Neural progenitor cell (in vitro differentiated cells): ENCODE measurements at regions not wholly inside any gene's neighbourhood (a gene's known extent, or its start where the extent isn't known, plus 50 kb on each side); places are given as distances from the start of the nearest gene placed in this dataset.

Source experiments
- DNase-seq: peaks from one replicate; pipeline ENCODE4 v3.0.0-alpha.2; 2016; ENCODE audit warnings: low spot score
- H2AFZ ChIP-seq: fragments of 200-600 bp; sonication (generic); replicated peaks from 2 replicates; pipeline ENCODE4 v1.6.1; 2016; ENCODE audit warnings: antibody characterized with exemption
- H3F3A ChIP-seq: fragments of 200-600 bp; sonication (generic); 2 replicates; pipeline ENCODE4 v1.6.1; 2016; ENCODE audit warnings: antibody characterized with exemption, low read depth
- H3K27ac ChIP-seq: fragments of 200-600 bp; sonication (generic); 2 replicates; pipeline ENCODE4 v1.5.1; 2016; ENCODE audit warnings: mild to moderate bottlenecking
- H3K27me3 ChIP-seq: fragments of 200-600 bp; sonication (generic); 2 replicates; pipeline ENCODE4 v1.6.1; 2016; ENCODE audit warnings: mild to moderate bottlenecking, moderate library complexity
- H3K36me3 ChIP-seq: fragments of 200-600 bp; sonication (generic); 2 replicates; pipeline ENCODE4 v1.5.1; 2016
- H3K4me1 ChIP-seq: fragments of 200-600 bp; sonication (generic); 2 replicates; pipeline ENCODE4 v1.6.1; 2016; ENCODE audit warnings: mixed run types
- H3K4me2 ChIP-seq: fragments of 200-600 bp; sonication (generic); 2 replicates; pipeline ENCODE4 v1.6.1; 2016
- H3K4me3 ChIP-seq: fragments of 200-600 bp; sonication (generic); 2 replicates; pipeline ENCODE4 v1.5.1; 2016
- H3K79me2 ChIP-seq: fragments of 200-600 bp; sonication (generic); 2 replicates; pipeline ENCODE4 v1.6.1; 2016; ENCODE audit warnings: low read depth
- H3K9ac ChIP-seq: fragments of 200-600 bp; sonication (generic); 2 replicates; pipeline ENCODE4 v1.6.1; 2016
- H3K9me3 ChIP-seq: fragments of 200-600 bp; sonication (generic); 2 replicates; pipeline ENCODE4 v1.5.1; 2016; ENCODE audit warnings: low read depth
- H4K20me1 ChIP-seq: fragments of 200-600 bp; sonication (generic); 2 replicates; pipeline ENCODE4 v1.6.1; 2016; ENCODE audit warnings: low read depth
- H3K27ac Mint-ChIP-seq: 3 replicates; pipeline ENCODE4 v1.8.0; 2021; ENCODE audit warnings: mixed read lengths
- H3K27me3 Mint-ChIP-seq: 2 replicates; pipeline ENCODE4 v1.8.0; 2022; ENCODE audit warnings: low read depth, mild to moderate bottlenecking, inconsistent platforms, moderate library complexity, mixed read lengths; ENCODE audit not compliant: insufficient read depth
- H3K36me3 Mint-ChIP-seq: 3 replicates; pipeline ENCODE4 v1.8.0; 2021; ENCODE audit warnings: mixed read lengths
- H3K4me1 Mint-ChIP-seq: 3 replicates; pipeline ENCODE4 v1.8.0; 2021; ENCODE audit warnings: mixed read lengths
- H3K4me3 Mint-ChIP-seq: 3 replicates; pipeline ENCODE4 v1.8.0; 2021; ENCODE audit warnings: mild to moderate bottlenecking, moderate library complexity, mixed read lengths
- H3K9me3 Mint-ChIP-seq: 3 replicates; pipeline ENCODE4 v1.8.0; 2020; ENCODE audit warnings: mixed read lengths
- CTCF ChIP-seq: fragments of 200-600 bp; sonication (generic); IDR thresholded peaks from 2 replicates; pipeline ENCODE4 v1.5.1; 2017; ENCODE audit warnings: antibody characterized with exemption, mild to moderate bottlenecking
- EZH2 ChIP-seq: fragments of 200-600 bp; sonication (generic); IDR thresholded peaks from 2 replicates; pipeline ENCODE4 v1.6.1; 2017; ENCODE audit warnings: antibody characterized with exemption, mild to moderate bottlenecking, moderate library complexity
- EZH2phosphoT487 ChIP-seq: fragments of 200-600 bp; sonication (generic); IDR thresholded peaks from 2 replicates; pipeline ENCODE4 v1.6.1; 2017; ENCODE audit warnings: antibody characterized with exemption

GRCh38 chr11:45038923-45039322 lies 88.2 kb upstream of the TP53I11 start:
- Histone ChIP-seq H3K9ac (no peak overlapping the region), H3F3A (peaks cover 16% of the 10 kb centered on the region), H4K20me1 (no peaks in the 10 kb centered on the region), H3K27me3 (no peaks in the 10 kb centered on the region), H3K27ac (no peak overlapping the region), H3K36me3 (no peaks in the 10 kb centered on the region), H3K9me3 (peaks cover 10% of the 10 kb centered on the region), H2AFZ (no peak overlapping the region), H3K79me2 (no peaks in the 10 kb centered on the region), H3K4me2 (no peak overlapping the region), H3K4me1 (peaks cover 26% of the 10 kb centered on the region), H3K4me3 (no peak overlapping the region)
- no peak overlapping the region for H3K4me3 Mint-ChIP-seq
- peaks cover 2% of the 10 kb centered on the region for H3K27me3 Mint-ChIP-seq
- TF ChIP-seq EZH2phosphoT487 (no peak), CTCF (no peak), EZH2 (no peak)
- no peaks in the 10 kb centered on the region for H3K4me1 Mint-ChIP-seq
- no peak overlapping the region for H3K27ac Mint-ChIP-seq
- DNase-seq = no peak
- peaks cover 14% of the 10 kb centered on the region for H3K9me3 Mint-ChIP-seq
- no peaks in the 10 kb centered on the region for H3K36me3 Mint-ChIP-seq

- Histone ChIP-seq H3K27ac (peak overlapping the region; percentile 5), H2AFZ (peak overlapping the region; percentile 48), H3K4me2 (peak overlapping the region; percentile 47), H4K20me1 (no peaks in the 10 kb centered on the region), H3K79me2 (no peaks in the 10 kb centered on the region), H3F3A (peaks cover 16% of the 10 kb centered on the region), H3K4me1 (peaks cover 34% of the 10 kb centered on the region), H3K4me3 (no peak overlapping the region), H3K36me3 (no peaks in the 10 kb centered on the region), H3K27me3 (no peaks in the 10 kb centered on the region), H3K9me3 (peaks cover 10% of the 10 kb centered on the region), H3K9ac (no peak overlapping the region)
- Mint-ChIP-seq H3K36me3 (no peaks in the 10 kb centered on the region), H3K27ac (peak overlapping the region; percentile 52), H3K4me3 (no peak overlapping the region), H3K4me1 (peaks cover 4% of the 10 kb centered on the region), H3K27me3 (peaks cover 3% of the 10 kb centered on the region), H3K9me3 (peaks cover 14% of the 10 kb centered on the region)
- TF ChIP-seq EZH2phosphoT487 = no peak
- TF ChIP-seq CTCF = no peak
- TF ChIP-seq EZH2 = no peak
- DNase-seq = peak; percentile 45
Measured at GRCh38 chr11:45041596-45041995, 90.9 kb upstream of the TP53I11 start.

GRCh38 chr11:45042560-45042959 lies 91.9 kb upstream of the TP53I11 start:
- no peaks in the 10 kb centered on the region for H3K36me3 ChIP-seq
- no peak overlapping the region for H3K9ac ChIP-seq
- no peak overlapping the region for H3K27ac ChIP-seq
- TF ChIP-seq EZH2phosphoT487 (no peak), EZH2 (no peak), CTCF (no peak)
- H3K9me3 ChIP-seq = peaks cover 10% of the 10 kb centered on the region
- no peaks in the 10 kb centered on the region for H3K36me3 Mint-ChIP-seq
- no peak overlapping the region for H3K4me3 ChIP-seq
- no peak for DNase-seq
- no peak overlapping the region for H3K27ac Mint-ChIP-seq
- H3K4me2 ChIP-seq = no peak overlapping the region
- no peak overlapping the region for H3K4me3 Mint-ChIP-seq
- H4K20me1 ChIP-seq = no peaks in the 10 kb centered on the region
- H3K79me2 ChIP-seq = no peaks in the 10 kb centered on the region
- H3K4me1 ChIP-seq = peaks cover 33% of the 10 kb centered on the region
- peaks cover 3% of the 10 kb centered on the region for H3K27me3 Mint-ChIP-seq
- no peak overlapping the region for H2AFZ ChIP-seq
- peaks cover 14% of the 10 kb centered on the region for H3K9me3 Mint-ChIP-seq
- H3F3A ChIP-seq = peaks cover 16% of the 10 kb centered on the region
- H3K27me3 ChIP-seq = no peaks in the 10 kb centered on the region
- peaks cover 4% of the 10 kb centered on the region for H3K4me1 Mint-ChIP-seq
